ENCODE measurements at regions not wholly inside any gene's neighbourhood (a gene's known extent, or its start where the extent isn't known, plus 50 kb on each side); places are given as distances from the start of the nearest gene placed in this dataset.

GRCh38 chr13:91141543-91142061, 205.9 kb upstream of the MIR17HG start:
- no peak for DNase-seq (ENCODE audit: low read depth)

- DNase-seq (ENCODE audit: low read depth): no peak
These were observed 204.9 kb upstream of the MIR17HG start for GRCh38 chr13:91142572-91142971.

- no peak for DNase-seq (ENCODE audit: low read depth)
These were observed 203.4 kb upstream of the MIR17HG start for GRCh38 chr13:91144054-91144453.

- no peak for DNase-seq (ENCODE audit: low read depth)
These were observed 203.0 kb upstream of the MIR17HG start for GRCh38 chr13:91144486-91144885.

- DNase-seq (ENCODE audit: low read depth): no peak
These were observed 201.8 kb upstream of the MIR17HG start for GRCh38 chr13:91145571-91146205.

GRCh38 chr13:91146601-91147000, 200.9 kb upstream of the MIR17HG start:
- DNase-seq (ENCODE audit: low read depth): no peak

GRCh38 chr13:91148098-91148497, 199.4 kb upstream of the MIR17HG start:
- DNase-seq (ENCODE audit: low read depth): no peak

GRCh38 chr13:91151921-91152320, 195.6 kb upstream of the MIR17HG start:
- no peak for DNase-seq (ENCODE audit: low read depth)

GRCh38 chr13:91153372-91153771, 194.1 kb upstream of the MIR17HG start:
- DNase-seq (ENCODE audit: low read depth): no peak

- no peak for DNase-seq (ENCODE audit: low read depth)
These were observed 192.7 kb upstream of the MIR17HG start for GRCh38 chr13:91154558-91155353.

GRCh38 chr13:91155512-91156114, 191.9 kb upstream of the MIR17HG start:
- DNase-seq (ENCODE audit: low read depth): no peak

GRCh38 chr13:91157273-91158016, 190.0 kb upstream of the MIR17HG start:
- no peak for DNase-seq (ENCODE audit: low read depth)

- DNase-seq (ENCODE audit: low read depth): no peak
These were observed 189.5 kb upstream of the MIR17HG start for GRCh38 chr13:91158017-91158395.

GRCh38 chr13:91162180-91162579, 185.3 kb upstream of the MIR17HG start:
- no peak for DNase-seq (ENCODE audit: low read depth)

GRCh38 chr13:91162589-91162988, 184.9 kb upstream of the MIR17HG start:
- no peak for DNase-seq (ENCODE audit: low read depth)

GRCh38 chr13:91165758-91166157, 181.7 kb upstream of the MIR17HG start:
- DNase-seq (ENCODE audit: low read depth): no peak

GRCh38 chr13:91166714-91167511, 180.6 kb upstream of the MIR17HG start:
- no peak for DNase-seq (ENCODE audit: low read depth)

- DNase-seq (ENCODE audit: low read depth): no peak
These were observed 179.6 kb upstream of the MIR17HG start for GRCh38 chr13:91167706-91168385.

- no peak for DNase-seq (ENCODE audit: low read depth)
These were observed 179.1 kb upstream of the MIR17HG start for GRCh38 chr13:91168386-91168711.

- no peak for DNase-seq (ENCODE audit: low read depth)
These were observed 178.0 kb upstream of the MIR17HG start for GRCh38 chr13:91169321-91170050.

Measured in activated T-cell treated with anti-CD3 and anti-CD28 coated beads for 48 hours (primary cell).